Keratinocyte (primary cell): ENCODE measurements at regions not wholly inside any gene's neighbourhood (a gene's known extent, or its start where the extent isn't known, plus 50 kb on each side); places are given as distances from the start of the nearest gene placed in this dataset.

Source experiments
- CTCF ChIP-seq, 3 experiments: IDR thresholded peaks in 1 of 3; conservative IDR thresholded peaks in 1 of 3; optimal IDR thresholded peaks in 1 of 3; 2 replicates in 2 of 3; 3 replicates in 1 of 3; pipeline versions ENCODE3 to v1.5.1; 2011; ENCODE audit warnings: low read length in 3 of 3, mild to moderate bottlenecking in 3 of 3, moderate library complexity in 2 of 3, control low read depth in 1 of 3, inconsistent platforms in 1 of 3; ENCODE audit not compliant: insufficient read depth in 2 of 3; ENCODE audit errors: extremely low read depth in 1 of 3
- EZH2 ChIP-seq: IDR thresholded peaks from one replicate; pipeline ENCODE4 v1.6.1; 2012; ENCODE audit warnings: inconsistent platforms, mild to moderate bottlenecking, low read length, moderate library complexity

DNA sequence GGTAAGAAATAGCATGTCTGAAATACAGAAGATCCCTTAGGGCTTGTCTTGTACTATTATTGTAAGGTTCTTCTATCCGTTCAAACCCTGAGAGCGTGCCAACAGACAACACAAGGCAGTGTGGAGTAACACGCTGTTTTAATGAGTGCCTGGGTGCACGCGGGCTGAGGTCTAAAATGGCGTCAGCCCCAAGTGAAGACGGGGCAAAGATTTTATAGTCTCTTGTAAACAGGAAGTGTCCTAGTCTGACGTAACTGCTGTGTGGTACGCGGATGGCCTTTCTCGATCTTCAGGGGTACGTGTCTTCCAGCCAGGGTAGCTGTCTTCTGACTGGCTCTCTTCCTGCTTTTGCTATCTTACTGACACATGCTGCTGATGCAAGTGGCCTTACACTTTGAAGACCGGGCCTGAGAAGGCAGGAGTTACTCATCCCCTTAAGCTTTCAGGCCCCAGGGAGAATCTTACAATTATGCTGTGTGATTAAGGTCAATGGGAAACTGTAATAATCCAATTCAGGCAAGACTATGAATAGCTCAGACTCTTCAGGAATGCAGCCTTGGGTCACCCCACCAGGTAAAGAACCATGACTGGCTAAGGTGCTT lies 1812.0 kb upstream of the CDH9 start:
- TF ChIP-seq CTCF (optimal IDR thresholded peaks at IDR 0.05 in 1 of 3, IDR thresholded peaks at IDR 0.05 in 1 of 3, conservative IDR thresholded peaks at IDR 0.05 in 1 of 3; ENCODE audit: extremely low read depth in 1 of 3, insufficient read depth in 2 of 3, low read length in 3 of 3) = no peak
- no peak for TF ChIP-seq EZH2
